AG09309 (cell line): ENCODE measurements at regions not wholly inside any gene's neighbourhood (a gene's known extent, or its start where the extent isn't known, plus 50 kb on each side); places are given as distances from the start of the nearest gene placed in this dataset.

Experiments
- DNase-seq: peaks from one replicate; pipeline ENCODE4 v3.0.0-alpha.2; 2010; ENCODE audit warnings: low read depth
- H3K4me3 ChIP-seq: 2 replicates; pipeline ENCODE4 v1.5.1; 2011; ENCODE audit warnings: mild to moderate bottlenecking, low read depth, low read length, moderate library complexity; ENCODE audit not compliant: control insufficient read depth
- CTCF ChIP-seq: IDR thresholded peaks from 2 replicates; pipeline ENCODE4 v1.5.1; 2011; ENCODE audit warnings: mild to moderate bottlenecking, low read depth, low read length, inconsistent platforms; ENCODE audit not compliant: insufficient read depth, control insufficient read depth; ENCODE audit errors: missing control alignments

- H3K4me3 ChIP-seq, result no peak overlapping the region
- no peak for TF ChIP-seq CTCF
- DNase-seq, result no peak
Observed at GRCh38 chr9:107178293-107178692, 104.8 kb upstream of the RAD23B start.

GRCh38 chr9:107180206-107180605, 102.9 kb upstream of the RAD23B start:
- DNase-seq, result no peak
- no peak overlapping the region for H3K4me3 ChIP-seq
- no peak for TF ChIP-seq CTCF

- no peak for DNase-seq
- TF ChIP-seq CTCF, result no peak
- H3K4me3 ChIP-seq, result no peak overlapping the region
Observed at GRCh38 chr9:107183176-107183575, 99.9 kb upstream of the RAD23B start.

- no peak overlapping the region for H3K4me3 ChIP-seq
- no peak for TF ChIP-seq CTCF
- no peak for DNase-seq
Observed at GRCh38 chr9:107188376-107188775, 94.7 kb upstream of the RAD23B start.

GRCh38 chr9:107190061-107190935, 92.8 kb upstream of the RAD23B start:
- DNase-seq, result no peak
- no peak for TF ChIP-seq CTCF
- no peak overlapping the region for H3K4me3 ChIP-seq

- no peak for TF ChIP-seq CTCF
- H3K4me3 ChIP-seq, result no peak overlapping the region
- DNase-seq, result no peak
Observed at GRCh38 chr9:107190936-107191290, 92.2 kb upstream of the RAD23B start.

- DNase-seq, result no peak
- H3K4me3 ChIP-seq, result no peak overlapping the region
- no peak for TF ChIP-seq CTCF
Observed at GRCh38 chr9:107193251-107193650, 89.8 kb upstream of the RAD23B start.
